PFSK-1 (cell line): ENCODE measurements at regions not wholly inside any gene's neighbourhood (a gene's known extent, or its start where the extent isn't known, plus 50 kb on each side); places are given as distances from the start of the nearest gene placed in this dataset.

Experiments
- POLR2AphosphoS5 ChIP-seq: IDR thresholded peaks from 2 replicates; pipeline ENCODE4 v1.6.1; 2012; ENCODE audit warnings: low read depth, mild to moderate bottlenecking, control low read depth, low read length, moderate library complexity
- TAF1 ChIP-seq: IDR thresholded peaks from 2 replicates; pipeline ENCODE4 v1.6.1; 2012; ENCODE audit warnings: low read length, control low read depth, borderline replicate concordance; ENCODE audit not compliant: insufficient read depth
- TF ChIP-seq, protein P1 (sequence below), 2 experiments: IDR thresholded peaks; 2 replicates each; pipeline versions ENCODE4 v1.6.1 to v1.8.0; 2011 to 2012; ENCODE audit warnings: low read depth in 2 of 2, low read length in 2 of 2, control low read depth in 1 of 2, inconsistent platforms in 1 of 2, mild to moderate bottlenecking in 1 of 2, moderate library complexity in 1 of 2; ENCODE audit not compliant: insufficient read depth in 1 of 2

DNA sequence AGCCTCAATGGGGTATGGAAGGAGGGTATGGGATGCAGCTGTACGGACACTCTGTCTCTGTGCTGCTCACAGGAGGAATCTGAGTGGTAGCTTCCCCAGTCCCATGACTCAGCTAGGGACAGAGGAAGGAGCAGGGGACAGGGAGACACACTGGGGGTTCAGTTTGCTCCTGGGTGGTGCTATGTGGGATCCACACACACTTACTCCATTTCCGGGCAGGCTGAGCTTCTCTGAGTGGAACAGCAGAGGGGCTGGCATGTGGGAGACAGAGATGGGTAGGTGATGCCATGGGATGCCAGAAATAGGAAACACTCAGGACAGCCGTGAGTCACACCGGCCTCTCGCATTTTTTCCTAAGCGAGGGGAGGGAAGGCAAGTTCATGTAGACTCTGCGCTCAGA is 59.2 kb upstream of the KIRREL3 start:
- no peak for TF ChIP-seq POLR2AphosphoS5
- TF ChIP-seq, protein P1, sequence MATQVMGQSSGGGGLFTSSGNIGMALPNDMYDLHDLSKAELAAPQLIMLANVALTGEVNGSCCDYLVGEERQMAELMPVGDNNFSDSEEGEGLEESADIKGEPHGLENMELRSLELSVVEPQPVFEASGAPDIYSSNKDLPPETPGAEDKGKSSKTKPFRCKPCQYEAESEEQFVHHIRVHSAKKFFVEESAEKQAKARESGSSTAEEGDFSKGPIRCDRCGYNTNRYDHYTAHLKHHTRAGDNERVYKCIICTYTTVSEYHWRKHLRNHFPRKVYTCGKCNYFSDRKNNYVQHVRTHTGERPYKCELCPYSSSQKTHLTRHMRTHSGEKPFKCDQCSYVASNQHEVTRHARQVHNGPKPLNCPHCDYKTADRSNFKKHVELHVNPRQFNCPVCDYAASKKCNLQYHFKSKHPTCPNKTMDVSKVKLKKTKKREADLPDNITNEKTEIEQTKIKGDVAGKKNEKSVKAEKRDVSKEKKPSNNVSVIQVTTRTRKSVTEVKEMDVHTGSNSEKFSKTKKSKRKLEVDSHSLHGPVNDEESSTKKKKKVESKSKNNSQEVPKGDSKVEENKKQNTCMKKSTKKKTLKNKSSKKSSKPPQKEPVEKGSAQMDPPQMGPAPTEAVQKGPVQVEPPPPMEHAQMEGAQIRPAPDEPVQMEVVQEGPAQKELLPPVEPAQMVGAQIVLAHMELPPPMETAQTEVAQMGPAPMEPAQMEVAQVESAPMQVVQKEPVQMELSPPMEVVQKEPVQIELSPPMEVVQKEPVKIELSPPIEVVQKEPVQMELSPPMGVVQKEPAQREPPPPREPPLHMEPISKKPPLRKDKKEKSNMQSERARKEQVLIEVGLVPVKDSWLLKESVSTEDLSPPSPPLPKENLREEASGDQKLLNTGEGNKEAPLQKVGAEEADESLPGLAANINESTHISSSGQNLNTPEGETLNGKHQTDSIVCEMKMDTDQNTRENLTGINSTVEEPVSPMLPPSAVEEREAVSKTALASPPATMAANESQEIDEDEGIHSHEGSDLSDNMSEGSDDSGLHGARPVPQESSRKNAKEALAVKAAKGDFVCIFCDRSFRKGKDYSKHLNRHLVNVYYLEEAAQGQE (IDR thresholded peaks at IDR 0.05; ENCODE audit: insufficient read depth in 1 of 2, low read depth in 2 of 2, low read length in 2 of 2), result no peak
- TF ChIP-seq TAF1, result no peak
